ENCODE measurements at regions not wholly inside any gene's neighbourhood (a gene's known extent, or its start where the extent isn't known, plus 50 kb on each side); places are given as distances from the start of the nearest gene placed in this dataset.

GRCh38 chr11:113626736-113627135 is 79.4 kb downstream of the TMPRSS5 start:
- ChIA-PET POLR2A (no interaction called here), CTCF (no interaction called here)
- no peaks in the 10 kb centered on the region for H3K9me3 Mint-ChIP-seq
- DNase-seq (ENCODE audit: low spot score) (no peak), ATAC-seq (no peak)
- TF ChIP-seq GABPB1 (CRISPR knock-in tag; IDR thresholded peaks at IDR 0.05) (no peak), HMGA2 (CRISPR knock-in tag; IDR thresholded peaks at IDR 0.05) (no peak), SOX15 (CRISPR knock-in tag; IDR thresholded peaks at IDR 0.05) (no peak), ZNF232 (CRISPR knock-in tag; IDR thresholded peaks at IDR 0.05) (no peak), FOXP1 (CRISPR knock-in tag; IDR thresholded peaks at IDR 0.05; ENCODE audit: borderline replicate concordance) (no peak), USF1 (CRISPR knock-in tag; IDR thresholded peaks at IDR 0.05) (no peak), ZBTB43 (CRISPR knock-in tag; IDR thresholded peaks at IDR 0.05) (no peak), MAX (CRISPR knock-in tag; IDR thresholded peaks at IDR 0.05) (no peak), JUN (CRISPR knock-in tag; IDR thresholded peaks at IDR 0.05) (no peak), SP1 (CRISPR knock-in tag; conservative IDR thresholded peaks at IDR 0.05) (no peak), ZNF317 (CRISPR knock-in tag; IDR thresholded peaks at IDR 0.05; ENCODE audit: borderline replicate concordance, low read depth) (no peak), FOXJ3 (CRISPR knock-in tag; IDR thresholded peaks at IDR 0.05; ENCODE audit: borderline replicate concordance) (no peak), CREB1 (CRISPR knock-in tag; IDR thresholded peaks at IDR 0.05) (no peak), ZNF121 (CRISPR knock-in tag; IDR thresholded peaks at IDR 0.05) (no peak), TCF7 (CRISPR knock-in tag; IDR thresholded peaks at IDR 0.05; ENCODE audit: low read depth) (no peak), ERG (CRISPR knock-in tag; IDR thresholded peaks at IDR 0.05) (no peak)
- TF ChIP-seq, protein P1, sequence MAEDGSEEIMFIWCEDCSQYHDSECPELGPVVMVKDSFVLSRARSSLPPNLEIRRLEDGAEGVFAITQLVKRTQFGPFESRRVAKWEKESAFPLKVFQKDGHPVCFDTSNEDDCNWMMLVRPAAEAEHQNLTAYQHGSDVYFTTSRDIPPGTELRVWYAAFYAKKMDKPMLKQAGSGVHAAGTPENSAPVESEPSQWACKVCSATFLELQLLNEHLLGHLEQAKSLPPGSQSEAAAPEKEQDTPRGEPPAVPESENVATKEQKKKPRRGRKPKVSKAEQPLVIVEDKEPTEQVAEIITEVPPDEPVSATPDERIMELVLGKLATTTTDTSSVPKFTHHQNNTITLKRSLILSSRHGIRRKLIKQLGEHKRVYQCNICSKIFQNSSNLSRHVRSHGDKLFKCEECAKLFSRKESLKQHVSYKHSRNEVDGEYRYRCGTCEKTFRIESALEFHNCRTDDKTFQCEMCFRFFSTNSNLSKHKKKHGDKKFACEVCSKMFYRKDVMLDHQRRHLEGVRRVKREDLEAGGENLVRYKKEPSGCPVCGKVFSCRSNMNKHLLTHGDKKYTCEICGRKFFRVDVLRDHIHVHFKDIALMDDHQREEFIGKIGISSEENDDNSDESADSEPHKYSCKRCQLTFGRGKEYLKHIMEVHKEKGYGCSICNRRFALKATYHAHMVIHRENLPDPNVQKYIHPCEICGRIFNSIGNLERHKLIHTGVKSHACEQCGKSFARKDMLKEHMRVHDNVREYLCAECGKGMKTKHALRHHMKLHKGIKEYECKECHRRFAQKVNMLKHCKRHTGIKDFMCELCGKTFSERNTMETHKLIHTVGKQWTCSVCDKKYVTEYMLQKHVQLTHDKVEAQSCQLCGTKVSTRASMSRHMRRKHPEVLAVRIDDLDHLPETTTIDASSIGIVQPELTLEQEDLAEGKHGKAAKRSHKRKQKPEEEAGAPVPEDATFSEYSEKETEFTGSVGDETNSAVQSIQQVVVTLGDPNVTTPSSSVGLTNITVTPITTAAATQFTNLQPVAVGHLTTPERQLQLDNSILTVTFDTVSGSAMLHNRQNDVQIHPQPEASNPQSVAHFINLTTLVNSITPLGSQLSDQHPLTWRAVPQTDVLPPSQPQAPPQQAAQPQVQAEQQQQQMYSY (CRISPR knock-in tag; IDR thresholded peaks at IDR 0.05): no peak
- TF ChIP-seq, protein P2, sequence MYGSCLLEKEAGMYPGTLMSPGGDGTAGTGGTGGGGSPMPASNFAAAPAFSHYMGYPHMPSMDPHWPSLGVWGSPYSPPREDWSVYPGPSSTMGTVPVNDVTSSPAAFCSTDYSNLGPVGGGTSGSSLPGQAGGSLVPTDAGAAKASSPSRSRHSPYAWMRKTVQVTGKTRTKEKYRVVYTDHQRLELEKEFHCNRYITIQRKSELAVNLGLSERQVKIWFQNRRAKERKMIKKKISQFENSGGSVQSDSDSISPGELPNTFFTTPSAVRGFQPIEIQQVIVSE (CRISPR knock-in tag; IDR thresholded peaks at IDR 0.05; ENCODE audit: borderline replicate concordance): no peak
- H3K4me1 Mint-ChIP-seq: peaks cover 41% of the 10 kb centered on the region
- H3K27ac Mint-ChIP-seq: no peak overlapping the region
- H3K27me3 Mint-ChIP-seq (ENCODE audit: low read depth): peaks cover 57% of the 10 kb centered on the region
- H3K4me3 Mint-ChIP-seq: no peak overlapping the region
- no peaks in the 10 kb centered on the region for H3K36me3 Mint-ChIP-seq

DNA sequence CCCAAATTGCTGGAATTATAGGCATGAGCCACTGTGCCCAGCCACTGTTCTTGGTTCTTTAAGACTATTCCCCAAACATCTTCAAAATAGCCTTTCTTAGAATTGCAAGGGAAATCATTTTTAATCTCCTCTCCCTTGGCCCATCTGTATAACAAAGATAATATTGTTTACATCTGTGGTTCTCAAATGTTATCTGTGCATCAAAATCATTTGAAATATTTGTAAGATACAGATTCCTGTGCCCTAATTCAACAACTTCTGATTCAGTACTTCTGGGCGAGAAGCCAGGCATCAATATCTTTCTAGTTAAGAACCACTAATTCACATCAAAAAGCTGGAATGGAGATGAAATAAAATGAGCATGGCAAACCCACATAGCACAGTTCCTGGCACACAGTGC is 83.0 kb downstream of the TMPRSS5 start:
- peaks cover 39% of the 10 kb centered on the region for H3K27me3 Mint-ChIP-seq (ENCODE audit: low read depth)
- peaks cover 12% of the 10 kb centered on the region for H3K4me1 Mint-ChIP-seq
- CTCF ChIA-PET: no interaction called here
- DNase-seq (ENCODE audit: low spot score): no peak
- H3K9me3 Mint-ChIP-seq: peaks cover 25% of the 10 kb centered on the region
- POLR2A ChIA-PET: no interaction called here
- no peak overlapping the region for H3K4me3 Mint-ChIP-seq
- peaks cover 15% of the 10 kb centered on the region for H3K36me3 Mint-ChIP-seq
- H3K27ac Mint-ChIP-seq: no peak overlapping the region
- no peak for ATAC-seq
- TF ChIP-seq, protein P3, sequence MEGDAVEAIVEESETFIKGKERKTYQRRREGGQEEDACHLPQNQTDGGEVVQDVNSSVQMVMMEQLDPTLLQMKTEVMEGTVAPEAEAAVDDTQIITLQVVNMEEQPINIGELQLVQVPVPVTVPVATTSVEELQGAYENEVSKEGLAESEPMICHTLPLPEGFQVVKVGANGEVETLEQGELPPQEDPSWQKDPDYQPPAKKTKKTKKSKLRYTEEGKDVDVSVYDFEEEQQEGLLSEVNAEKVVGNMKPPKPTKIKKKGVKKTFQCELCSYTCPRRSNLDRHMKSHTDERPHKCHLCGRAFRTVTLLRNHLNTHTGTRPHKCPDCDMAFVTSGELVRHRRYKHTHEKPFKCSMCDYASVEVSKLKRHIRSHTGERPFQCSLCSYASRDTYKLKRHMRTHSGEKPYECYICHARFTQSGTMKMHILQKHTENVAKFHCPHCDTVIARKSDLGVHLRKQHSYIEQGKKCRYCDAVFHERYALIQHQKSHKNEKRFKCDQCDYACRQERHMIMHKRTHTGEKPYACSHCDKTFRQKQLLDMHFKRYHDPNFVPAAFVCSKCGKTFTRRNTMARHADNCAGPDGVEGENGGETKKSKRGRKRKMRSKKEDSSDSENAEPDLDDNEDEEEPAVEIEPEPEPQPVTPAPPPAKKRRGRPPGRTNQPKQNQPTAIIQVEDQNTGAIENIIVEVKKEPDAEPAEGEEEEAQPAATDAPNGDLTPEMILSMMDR (IDR thresholded peaks at IDR 0.05): no peak
- no peak for TF ChIP-seq ETV6 (CRISPR knock-in tag; IDR thresholded peaks at IDR 0.05)
- TF ChIP-seq, protein P4, sequence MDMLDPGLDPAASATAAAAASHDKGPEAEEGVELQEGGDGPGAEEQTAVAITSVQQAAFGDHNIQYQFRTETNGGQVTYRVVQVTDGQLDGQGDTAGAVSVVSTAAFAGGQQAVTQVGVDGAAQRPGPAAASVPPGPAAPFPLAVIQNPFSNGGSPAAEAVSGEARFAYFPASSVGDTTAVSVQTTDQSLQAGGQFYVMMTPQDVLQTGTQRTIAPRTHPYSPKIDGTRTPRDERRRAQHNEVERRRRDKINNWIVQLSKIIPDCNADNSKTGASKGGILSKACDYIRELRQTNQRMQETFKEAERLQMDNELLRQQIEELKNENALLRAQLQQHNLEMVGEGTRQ (CRISPR knock-in tag; IDR thresholded peaks at IDR 0.05): no peak
- no peak for TF ChIP-seq E2F5 (CRISPR knock-in tag; IDR thresholded peaks at IDR 0.05)
- no peak for TF ChIP-seq FOXK1 (CRISPR knock-in tag; IDR thresholded peaks at IDR 0.05)
- TF ChIP-seq, protein P5, sequence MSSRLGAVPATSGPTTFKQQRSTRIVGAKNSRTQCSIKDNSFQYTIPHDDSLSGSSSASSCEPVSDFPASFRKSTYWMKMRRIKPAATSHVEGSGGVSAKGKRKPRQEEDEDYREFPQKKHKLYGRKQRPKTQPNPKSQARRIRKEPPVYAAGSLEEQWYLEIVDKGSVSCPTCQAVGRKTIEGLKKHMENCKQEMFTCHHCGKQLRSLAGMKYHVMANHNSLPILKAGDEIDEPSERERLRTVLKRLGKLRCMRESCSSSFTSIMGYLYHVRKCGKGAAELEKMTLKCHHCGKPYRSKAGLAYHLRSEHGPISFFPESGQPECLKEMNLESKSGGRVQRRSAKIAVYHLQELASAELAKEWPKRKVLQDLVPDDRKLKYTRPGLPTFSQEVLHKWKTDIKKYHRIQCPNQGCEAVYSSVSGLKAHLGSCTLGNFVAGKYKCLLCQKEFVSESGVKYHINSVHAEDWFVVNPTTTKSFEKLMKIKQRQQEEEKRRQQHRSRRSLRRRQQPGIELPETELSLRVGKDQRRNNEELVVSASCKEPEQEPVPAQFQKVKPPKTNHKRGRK (CRISPR knock-in tag; IDR thresholded peaks at IDR 0.05; ENCODE audit: borderline replicate concordance): no peak
- TF ChIP-seq JUN (CRISPR knock-in tag; IDR thresholded peaks at IDR 0.05): no peak
